GM18858 (cell line): ENCODE measurements at regions not wholly inside any gene's neighbourhood (a gene's known extent, or its start where the extent isn't known, plus 50 kb on each side); places are given as distances from the start of the nearest gene placed in this dataset.

ENCODE experiments used
- ATAC-seq: cut with Tn5 transposase; IDR thresholded peaks from one replicate; pipeline ENCODE4 v1.9.1; 2021; ENCODE audit not compliant: unreplicated experiment

- no peak for ATAC-seq
Observed at GRCh38 chr5:89499787-89500186, 616.8 kb upstream of the MEF2C start.

- ATAC-seq, result no peak
Observed at GRCh38 chr5:89498699-89499098, 615.7 kb upstream of the MEF2C start.

GRCh38 chr5:89493414-89493813, 610.4 kb upstream of the MEF2C start:
- no peak for ATAC-seq

GRCh38 chr5:89484962-89485361, 602.0 kb upstream of the MEF2C start:
- ATAC-seq, result no peak

GRCh38 chr5:89480406-89481007, 597.5 kb upstream of the MEF2C start:
- no peak for ATAC-seq

GRCh38 chr5:89478851-89479250, 595.9 kb upstream of the MEF2C start:
- ATAC-seq, result no peak

- no peak for ATAC-seq
Observed at GRCh38 chr5:89473196-89473595, 590.2 kb upstream of the MEF2C start.

GRCh38 chr5:89471541-89471940, 588.6 kb upstream of the MEF2C start:
- no peak for ATAC-seq

- no peak for ATAC-seq
Observed at GRCh38 chr5:89471115-89471514, 588.1 kb upstream of the MEF2C start.

- ATAC-seq, result no peak
Observed at GRCh38 chr5:89470658-89471057, 587.7 kb upstream of the MEF2C start.

GRCh38 chr5:89458332-89458656, 575.3 kb upstream of the MEF2C start:
- ATAC-seq, result no peak

- no peak for ATAC-seq
Observed at GRCh38 chr5:89457411-89458331, 574.7 kb upstream of the MEF2C start.

- ATAC-seq, result peak; percentile 62
Observed at GRCh38 chr5:89452081-89452480, 569.1 kb upstream of the MEF2C start.

- ATAC-seq, result no peak
Observed at GRCh38 chr5:89451263-89451662, 568.3 kb upstream of the MEF2C start.

- no peak for ATAC-seq
Observed at GRCh38 chr5:89450149-89450538, 567.2 kb upstream of the MEF2C start.

- ATAC-seq, result no peak
Observed at GRCh38 chr5:89449392-89450148, 566.6 kb upstream of the MEF2C start.

- no peak for ATAC-seq
Observed at GRCh38 chr5:89447027-89447426, 564.0 kb upstream of the MEF2C start.

GRCh38 chr5:89445106-89445745, 562.2 kb upstream of the MEF2C start:
- ATAC-seq, result no peak

GRCh38 chr5:89444088-89444487, 561.1 kb upstream of the MEF2C start:
- no peak for ATAC-seq

GRCh38 chr5:89443508-89443907, 560.5 kb upstream of the MEF2C start:
- no peak for ATAC-seq

GRCh38 chr5:89441965-89442364, 559.0 kb upstream of the MEF2C start:
- ATAC-seq, result no peak
